Smooth muscle cell (in vitro differentiated cells): ENCODE measurements at regions not wholly inside any gene's neighbourhood (a gene's known extent, or its start where the extent isn't known, plus 50 kb on each side); places are given as distances from the start of the nearest gene placed in this dataset.

Experiments used
- DNase-seq: peaks from one replicate; lab custom pipeline; 2025; ENCODE audit not compliant: unreplicated experiment; lab: John Stamatoyannopoulos, UW
- H2AFZ ChIP-seq: fragments of 200-600 bp; sonication (generic); 2 replicates; pipeline ENCODE4 v1.6.0; 2016; ENCODE audit warnings: antibody characterized with exemption, low read depth, mild to moderate bottlenecking
- H3F3A ChIP-seq: fragments of 200-600 bp; sonication (generic); 2 replicates; pipeline ENCODE4 v1.6.0; 2017; ENCODE audit warnings: antibody characterized with exemption, low read depth
- H3K27ac ChIP-seq: fragments of 200-600 bp; sonication (generic); 2 replicates; pipeline ENCODE4 v1.5.1; 2016; ENCODE audit warnings: low read depth, mild to moderate bottlenecking
- H3K27me3 ChIP-seq: fragments of 200-600 bp; sonication (generic); 2 replicates; pipeline ENCODE4 v1.6.1; 2016; ENCODE audit warnings: low read depth, mild to moderate bottlenecking
- H3K36me3 ChIP-seq: fragments of 200-600 bp; sonication (generic); 2 replicates; pipeline ENCODE4 v1.5.1; 2016; ENCODE audit warnings: low read depth
- H3K4me1 ChIP-seq: fragments of 200-600 bp; sonication (generic); 2 replicates; pipeline ENCODE4 v1.5.1; 2016; ENCODE audit warnings: low read depth
- H3K4me2 ChIP-seq: fragments of 200-600 bp; sonication (generic); 2 replicates; pipeline ENCODE4 v1.6.0; 2016; ENCODE audit warnings: mild to moderate bottlenecking
- H3K4me3 ChIP-seq: fragments of 200-600 bp; sonication (generic); 2 replicates; pipeline ENCODE4 v1.5.1; 2016; ENCODE audit warnings: mild to moderate bottlenecking
- H3K79me2 ChIP-seq: fragments of 200-600 bp; sonication (generic); 2 replicates; pipeline ENCODE4 v1.6.0; 2016; ENCODE audit warnings: low read depth, mild to moderate bottlenecking
- H3K9ac ChIP-seq: fragments of 200-600 bp; sonication (generic); 2 replicates; pipeline ENCODE4 v1.6.0; 2016; ENCODE audit warnings: low read depth
- H3K9me3 ChIP-seq: fragments of 200-600 bp; sonication (generic); replicated peaks from 2 replicates; pipeline ENCODE4 v1.5.1; 2016; ENCODE audit warnings: low read depth
- H4K20me1 ChIP-seq: fragments of 200-600 bp; sonication (generic); 2 replicates; pipeline ENCODE4 v1.6.0; 2016; ENCODE audit warnings: low read depth
- WGBS: methylation state at CpG from one replicate; pipeline ENCODE4 v1.1.7; 2016; ENCODE audit warnings: low lambda C conversion rate; 5-methylcytosine and 5-hydroxymethylcytosine counted together
- TF ChIP-seq, protein P1 (sequence below): fragments of 200-600 bp; sonication (generic); IDR thresholded peaks from 2 replicates; pipeline ENCODE4 v1.5.1; 2017; ENCODE audit warnings: borderline replicate concordance, mild to moderate bottlenecking, antibody characterized with exemption; ENCODE audit not compliant: insufficient read depth, poor library complexity, severe bottlenecking

DNA sequence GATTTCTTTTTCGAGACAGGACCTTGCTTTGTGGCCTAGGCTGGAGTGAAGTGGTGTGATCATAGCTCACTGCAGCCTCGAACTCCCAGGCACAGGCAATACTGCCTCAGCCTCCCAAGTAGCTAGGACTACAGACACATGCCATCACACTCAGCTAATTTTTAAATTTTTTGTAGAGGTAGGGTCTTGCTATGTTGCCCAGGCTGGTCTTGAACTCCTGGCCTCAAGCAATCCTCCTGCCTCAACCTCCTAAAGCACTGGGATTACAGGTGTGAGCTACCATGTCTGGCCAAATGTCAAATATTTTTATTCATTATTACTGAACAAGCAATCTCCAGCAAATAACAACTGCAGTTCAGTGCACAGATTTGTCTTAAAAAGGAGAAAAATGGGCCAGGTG, 131.7 kb upstream of the IFNGR1 start:
- Histone ChIP-seq H4K20me1 (no peaks in the 10 kb centered on the region), H3K27ac (no peak overlapping the region), H3K9ac (no peak overlapping the region), H3F3A (no peaks in the 10 kb centered on the region), H3K4me2 (no peak overlapping the region), H3K4me3 (no peak overlapping the region), H3K27me3 (peaks cover 9% of the 10 kb centered on the region), H3K4me1 (no peaks in the 10 kb centered on the region), H3K9me3 (no peaks in the 10 kb centered on the region), H2AFZ (no peak overlapping the region), H3K36me3 (no peaks in the 10 kb centered on the region), H3K79me2 (no peaks in the 10 kb centered on the region)
- no peak for DNase-seq
- TF ChIP-seq, protein P1, sequence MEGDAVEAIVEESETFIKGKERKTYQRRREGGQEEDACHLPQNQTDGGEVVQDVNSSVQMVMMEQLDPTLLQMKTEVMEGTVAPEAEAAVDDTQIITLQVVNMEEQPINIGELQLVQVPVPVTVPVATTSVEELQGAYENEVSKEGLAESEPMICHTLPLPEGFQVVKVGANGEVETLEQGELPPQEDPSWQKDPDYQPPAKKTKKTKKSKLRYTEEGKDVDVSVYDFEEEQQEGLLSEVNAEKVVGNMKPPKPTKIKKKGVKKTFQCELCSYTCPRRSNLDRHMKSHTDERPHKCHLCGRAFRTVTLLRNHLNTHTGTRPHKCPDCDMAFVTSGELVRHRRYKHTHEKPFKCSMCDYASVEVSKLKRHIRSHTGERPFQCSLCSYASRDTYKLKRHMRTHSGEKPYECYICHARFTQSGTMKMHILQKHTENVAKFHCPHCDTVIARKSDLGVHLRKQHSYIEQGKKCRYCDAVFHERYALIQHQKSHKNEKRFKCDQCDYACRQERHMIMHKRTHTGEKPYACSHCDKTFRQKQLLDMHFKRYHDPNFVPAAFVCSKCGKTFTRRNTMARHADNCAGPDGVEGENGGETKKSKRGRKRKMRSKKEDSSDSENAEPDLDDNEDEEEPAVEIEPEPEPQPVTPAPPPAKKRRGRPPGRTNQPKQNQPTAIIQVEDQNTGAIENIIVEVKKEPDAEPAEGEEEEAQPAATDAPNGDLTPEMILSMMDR: no peak
- 72% methylated on average over 2 of the region's 2 CpGs for WGBS

- H3K27me3 ChIP-seq: peaks cover 10% of the 10 kb centered on the region
- no peak for DNase-seq
- H3K4me3 ChIP-seq: no peak overlapping the region
- TF ChIP-seq, protein P1: no peak
- no peaks in the 10 kb centered on the region for H3K79me2 ChIP-seq
- H3K36me3 ChIP-seq: no peaks in the 10 kb centered on the region
- H4K20me1 ChIP-seq: no peaks in the 10 kb centered on the region
- H3K9me3 ChIP-seq: no peaks in the 10 kb centered on the region
- H2AFZ ChIP-seq: no peak overlapping the region
- H3K9ac ChIP-seq: no peak overlapping the region
- H3K4me1 ChIP-seq: no peaks in the 10 kb centered on the region
- H3K27ac ChIP-seq: no peak overlapping the region
- H3F3A ChIP-seq: no peaks in the 10 kb centered on the region
- H3K4me2 ChIP-seq: no peak overlapping the region
- WGBS: 87% methylated on average over 11 of the region's 11 CpGs
Measured at GRCh38 chr6:137349856-137350830, 131.0 kb upstream of the IFNGR1 start.

- 78% methylated on average over 3 of the region's 3 CpGs for WGBS
Measured at GRCh38 chr6:137348777-137349176, 129.6 kb upstream of the IFNGR1 start.

More at GRCh38 chr6:137348777-137349176, 129.6 kb upstream of the IFNGR1 start:
- DNase-seq: no peak
- no peak overlapping the region for H2AFZ ChIP-seq
- H4K20me1 ChIP-seq: no peaks in the 10 kb centered on the region
- H3K9ac ChIP-seq: no peak overlapping the region
- TF ChIP-seq, protein P1: no peak
- no peak overlapping the region for H3K4me2 ChIP-seq
- peaks cover 19% of the 10 kb centered on the region for H3K27me3 ChIP-seq
- H3K9me3 ChIP-seq: no peaks in the 10 kb centered on the region
- H3K27ac ChIP-seq: no peak overlapping the region
- H3F3A ChIP-seq: no peaks in the 10 kb centered on the region
- H3K4me1 ChIP-seq: no peaks in the 10 kb centered on the region
- H3K4me3 ChIP-seq: no peak overlapping the region
- no peaks in the 10 kb centered on the region for H3K79me2 ChIP-seq
- H3K36me3 ChIP-seq: no peaks in the 10 kb centered on the region
